ENCODE measurements at regions not wholly inside any gene's neighbourhood (a gene's known extent, or its start where the extent isn't known, plus 50 kb on each side); places are given as distances from the start of the nearest gene placed in this dataset.
"Not testable (repeated sequence)": the region's sequence is repeated elsewhere in the genome, so short reads cannot be mapped to it uniquely, and the experiment has no call there.

GRCh38 chr20:51305316-51306052 lies 237.0 kb downstream of the NFATC2 start:
- DNase-seq, result no peak

GRCh38 chr20:51303731-51304670 lies 238.5 kb downstream of the NFATC2 start:
- DNase-seq, result no peak

GRCh38 chr20:51301026-51301425 lies 241.5 kb downstream of the NFATC2 start:
- DNase-seq, result no peak

- no peak for DNase-seq
These were observed 242.4 kb downstream of the NFATC2 start for GRCh38 chr20:51300104-51300503.

GRCh38 chr20:51299413-51299812 lies 243.1 kb downstream of the NFATC2 start:
- DNase-seq, result no peak

- DNase-seq, result no peak
These were observed 244.3 kb downstream of the NFATC2 start for GRCh38 chr20:51298141-51298749.

- DNase-seq, result no peak
These were observed 254.7 kb downstream of the NFATC2 start for GRCh38 chr20:51287628-51288413.

GRCh38 chr20:51286758-51287157 lies 255.8 kb downstream of the NFATC2 start:
- DNase-seq, result no peak

- DNase-seq, result no peak
These were observed 256.8 kb downstream of the NFATC2 start for GRCh38 chr20:51285684-51286083.

- no peak for DNase-seq
These were observed 257.6 kb downstream of the NFATC2 start for GRCh38 chr20:51284871-51285270.

- no peak for DNase-seq
These were observed 258.3 kb downstream of the NFATC2 start for GRCh38 chr20:51284176-51284575.

GRCh38 chr20:51281521-51281920 lies 258.6 kb upstream of the KCNG1 start:
- no peak for DNase-seq

GRCh38 chr20:51280047-51280446 lies 257.1 kb upstream of the KCNG1 start:
- no peak for DNase-seq

- no peak for DNase-seq
These were observed 255.1 kb upstream of the KCNG1 start for GRCh38 chr20:51277961-51278360.

- no peak for DNase-seq
These were observed 253.4 kb upstream of the KCNG1 start for GRCh38 chr20:51276296-51276695.

GRCh38 chr20:51275826-51276225 lies 252.9 kb upstream of the KCNG1 start:
- no peak for DNase-seq

- no peak for DNase-seq
These were observed 252.3 kb upstream of the KCNG1 start for GRCh38 chr20:51275181-51275580.

- DNase-seq, result no peak
These were observed 249.5 kb upstream of the KCNG1 start for GRCh38 chr20:51272401-51272800.

- DNase-seq, result no peak
These were observed 249.0 kb upstream of the KCNG1 start for GRCh38 chr20:51271931-51272330.

GRCh38 chr20:51271289-51271688 lies 248.4 kb upstream of the KCNG1 start:
- not testable (repeated sequence) for DNase-seq

GRCh38 chr20:51269671-51270070 lies 246.8 kb upstream of the KCNG1 start:
- no peak for DNase-seq

GRCh38 chr20:51267679-51268078 lies 244.8 kb upstream of the KCNG1 start:
- DNase-seq, result no peak

GRCh38 chr20:51266353-51266752 lies 243.4 kb upstream of the KCNG1 start:
- DNase-seq, result no peak

Data from OCI-M1 (cell line).